HG03442 (cell line): ENCODE measurements at regions not wholly inside any gene's neighbourhood (a gene's known extent, or its start where the extent isn't known, plus 50 kb on each side); places are given as distances from the start of the nearest gene placed in this dataset.
"Not testable (repeated sequence)": the region's sequence is repeated elsewhere in the genome, so short reads cannot be mapped to it uniquely, and the experiment has no call there.

Experiments used
- ATAC-seq: cut with Tn5 transposase; IDR thresholded peaks from one replicate; pipeline ENCODE4 v1.9.1; 2021; ENCODE audit warnings: mild to moderate bottlenecking, moderate library complexity; ENCODE audit not compliant: unreplicated experiment

- no peak for ATAC-seq
Measured at GRCh38 chr6:166806962-166807757, 149.2 kb downstream of the RNASET2 start.

- ATAC-seq = no peak
Measured at GRCh38 chr6:166806217-166806838, 150.0 kb downstream of the RNASET2 start.

- ATAC-seq = no peak
Measured at GRCh38 chr6:166803471-166803870, 152.9 kb downstream of the RNASET2 start.

- no peak for ATAC-seq
Measured at GRCh38 chr6:166802401-166802800, 153.9 kb downstream of the RNASET2 start.

- ATAC-seq = no peak
Measured at GRCh38 chr6:166800137-166800536, 156.2 kb downstream of the RNASET2 start.

- ATAC-seq = no peak
Measured at GRCh38 chr6:166798652-166799051, 157.7 kb downstream of the RNASET2 start.

GRCh38 chr6:166796610-166797009 is 159.7 kb downstream of the RNASET2 start:
- ATAC-seq = no peak

- ATAC-seq = no peak
Measured at GRCh38 chr6:166795879-166796278, 160.5 kb downstream of the RNASET2 start.

- not testable (repeated sequence) for ATAC-seq
Measured at GRCh38 chr6:166790808-166791207, 163.8 kb upstream of the RPS6KA2 start.

- not testable (repeated sequence) for ATAC-seq
Measured at GRCh38 chr6:166788846-166789529, 161.9 kb upstream of the RPS6KA2 start.

GRCh38 chr6:166786704-166787293 is 159.7 kb upstream of the RPS6KA2 start:
- ATAC-seq = no peak

- ATAC-seq = no peak
Measured at GRCh38 chr6:166785131-166785530, 158.1 kb upstream of the RPS6KA2 start.

GRCh38 chr6:166784691-166785090 is 157.6 kb upstream of the RPS6KA2 start:
- no peak for ATAC-seq

- no peak for ATAC-seq
Measured at GRCh38 chr6:166782520-166782919, 155.5 kb upstream of the RPS6KA2 start.

GRCh38 chr6:166781331-166781730 is 154.3 kb upstream of the RPS6KA2 start:
- ATAC-seq = no peak

GRCh38 chr6:166779963-166780683 is 153.1 kb upstream of the RPS6KA2 start:
- no peak for ATAC-seq

GRCh38 chr6:166779381-166779780 is 152.3 kb upstream of the RPS6KA2 start:
- no peak for ATAC-seq

- no peak for ATAC-seq
Measured at GRCh38 chr6:166778776-166779175, 151.7 kb upstream of the RPS6KA2 start.

GRCh38 chr6:166778046-166778445 is 151.0 kb upstream of the RPS6KA2 start:
- ATAC-seq = no peak

- ATAC-seq = no peak
Measured at GRCh38 chr6:166777096-166777630, 150.1 kb upstream of the RPS6KA2 start.

- ATAC-seq = no peak
Measured at GRCh38 chr6:166776571-166776970, 149.5 kb upstream of the RPS6KA2 start.
